ENCODE measurements at regions not wholly inside any gene's neighbourhood (a gene's known extent, or its start where the extent isn't known, plus 50 kb on each side); places are given as distances from the start of the nearest gene placed in this dataset.

DNA sequence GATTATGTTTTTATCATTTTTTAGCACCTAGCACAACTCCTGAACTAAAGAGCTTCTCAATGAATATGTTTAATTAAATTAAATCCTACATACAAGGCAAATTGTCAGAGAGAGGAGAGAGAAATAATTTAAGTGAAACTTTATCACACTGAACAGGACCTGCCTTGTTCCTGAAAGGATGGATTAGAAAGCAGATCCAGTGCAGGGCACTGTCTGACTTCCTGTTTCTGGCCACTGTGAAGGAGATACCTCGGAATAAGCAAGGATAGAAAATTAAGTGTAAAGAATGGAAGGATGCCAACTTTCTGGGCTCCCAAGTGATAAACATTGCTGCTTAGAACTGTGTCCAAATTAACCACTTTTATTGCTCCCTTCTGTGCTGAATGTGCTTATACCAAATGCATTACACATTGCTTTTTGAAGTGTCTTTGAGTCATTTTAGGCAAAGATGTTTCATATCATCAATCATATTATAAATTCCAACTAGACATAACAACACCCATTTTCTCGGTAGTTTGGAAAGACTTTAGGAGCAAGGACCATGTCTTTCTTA lies 89.1 kb upstream of the SPDL1 start:
- no peaks in the 10 kb centered on the region for H3K4me1 ChIP-seq (ENCODE audit: control insufficient read depth in 1 of 2, extremely low read depth in 1 of 2, insufficient read depth in 2 of 2, low read length in 2 of 2)
- Mint-ChIP-seq H3K27me3 (peaks cover 3 to 4% of the 10 kb centered on the region in 2 donors), H3K4me3 (no peak overlapping the region), H3K4me1 (no peaks in the 10 kb centered on the region), H3K9me3 (no peaks in the 10 kb centered on the region), H3K36me3 (no peaks in the 10 kb centered on the region), H3K27ac (no peak overlapping the region)
- DNase-seq (no peak), ATAC-seq (replicated peaks in 1 of 4) (no peak)
- no peak overlapping the region for H3K4me3 ChIP-seq (ENCODE audit: control insufficient read depth in 1 of 2, extremely low read depth in 1 of 2, low read length in 1 of 2)
- POLR2A ChIA-PET: no interaction called here
- CTCF ChIA-PET: no interaction called here
- H3K27ac ChIP-seq (ENCODE audit: low read length): no peak overlapping the region
- WGBS (ENCODE audit: insufficient coverage): 0% methylated on average over 1 of the region's 2 CpGs
- no peaks in the 10 kb centered on the region for H3K9me3 ChIP-seq
- no peaks in the 10 kb centered on the region for H3K36me3 ChIP-seq (ENCODE audit: control insufficient read depth in 2 of 2, extremely low read depth in 1 of 2, insufficient read depth in 1 of 2, low read length in 1 of 2)
- H3K27me3 ChIP-seq (replicated peaks in 1 of 2; ENCODE audit: control insufficient read depth in 2 of 2, extremely low read depth in 1 of 2, insufficient read depth in 2 of 2, low read length in 1 of 2): no peaks in the 10 kb centered on the region

DNA sequence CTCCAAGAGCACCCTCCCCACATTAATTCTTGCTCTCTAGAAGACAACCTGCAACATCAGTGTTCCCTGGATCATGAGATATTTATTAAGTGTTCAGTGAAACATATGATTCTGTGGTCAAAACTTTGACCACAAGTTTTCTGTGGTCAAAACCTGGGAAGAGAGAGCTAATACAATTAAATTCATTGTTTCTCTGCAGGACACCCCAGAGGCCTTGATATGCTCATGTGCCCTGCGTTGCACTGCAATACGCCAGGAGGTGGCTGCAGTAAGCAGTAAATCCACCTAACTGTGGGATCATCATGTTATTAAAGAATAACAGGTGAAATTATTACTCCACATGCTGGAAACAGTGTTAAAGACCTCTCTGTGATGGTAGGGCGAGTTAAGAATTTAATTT lies 109.3 kb upstream of the SPDL1 start:
- Histone ChIP-seq H3K27me3 (replicated peaks in 1 of 2; ENCODE audit: control insufficient read depth in 2 of 2, extremely low read depth in 1 of 2, insufficient read depth in 2 of 2, low read length in 1 of 2) (peaks cover 0 to 2% of the 10 kb centered on the region in 2 experiments), H3K27ac (ENCODE audit: low read length) (no peak overlapping the region), H3K4me3 (ENCODE audit: control insufficient read depth in 1 of 2, extremely low read depth in 1 of 2, low read length in 1 of 2) (no peak overlapping the region), H3K4me1 (ENCODE audit: control insufficient read depth in 1 of 2, extremely low read depth in 1 of 2, insufficient read depth in 2 of 2, low read length in 2 of 2) (no peaks in the 10 kb centered on the region), H3K36me3 (ENCODE audit: control insufficient read depth in 2 of 2, extremely low read depth in 1 of 2, insufficient read depth in 1 of 2, low read length in 1 of 2) (no peaks in the 10 kb centered on the region), H3K9me3 (no peaks in the 10 kb centered on the region)
- WGBS (ENCODE audit: insufficient coverage): no CpG with 5 or more reads among the region's 3 CpGs
- POLR2A ChIA-PET: no interaction called here
- H3K27me3 Mint-ChIP-seq: peaks cover 4 to 25% of the 10 kb centered on the region in 2 donors
- H3K9me3 Mint-ChIP-seq: no peaks in the 10 kb centered on the region
- DNase-seq (no peak), ATAC-seq (replicated peaks in 1 of 4) (no peak)
- no peaks in the 10 kb centered on the region for H3K36me3 Mint-ChIP-seq
- CTCF ChIA-PET: no interaction called here
- no peak overlapping the region for H3K27ac Mint-ChIP-seq
- no peak overlapping the region for H3K4me3 Mint-ChIP-seq
- no peaks in the 10 kb centered on the region for H3K4me1 Mint-ChIP-seq

DNA sequence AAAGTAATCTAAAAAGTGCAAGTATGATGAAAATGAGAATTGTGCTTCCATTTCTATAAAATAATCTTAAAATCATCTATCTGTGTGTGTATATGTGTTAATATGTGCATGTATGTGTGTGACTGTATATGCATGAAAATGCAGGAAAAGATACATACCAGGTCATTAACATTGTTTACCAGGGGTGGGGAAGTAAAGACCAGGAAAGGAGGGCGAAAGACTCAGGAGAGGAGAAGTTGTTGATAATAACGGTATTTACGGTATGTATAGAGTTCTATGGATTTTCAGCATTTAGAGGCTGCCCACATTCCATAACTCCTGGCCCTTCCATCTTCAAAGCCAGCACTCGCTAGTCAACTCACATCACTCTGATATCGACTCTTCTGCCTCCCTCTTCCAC lies 111.0 kb upstream of the SPDL1 start:
- Histone ChIP-seq H3K27me3 (replicated peaks in 1 of 2; ENCODE audit: control insufficient read depth in 2 of 2, extremely low read depth in 1 of 2, insufficient read depth in 2 of 2, low read length in 1 of 2) (peaks cover 0 to 2% of the 10 kb centered on the region in 2 experiments), H3K36me3 (ENCODE audit: control insufficient read depth in 2 of 2, extremely low read depth in 1 of 2, insufficient read depth in 1 of 2, low read length in 1 of 2) (no peaks in the 10 kb centered on the region), H3K4me1 (ENCODE audit: control insufficient read depth in 1 of 2, extremely low read depth in 1 of 2, insufficient read depth in 2 of 2, low read length in 2 of 2) (no peaks in the 10 kb centered on the region), H3K27ac (ENCODE audit: low read length) (no peak overlapping the region), H3K4me3 (ENCODE audit: control insufficient read depth in 1 of 2, extremely low read depth in 1 of 2, low read length in 1 of 2) (no peak overlapping the region), H3K9me3 (no peaks in the 10 kb centered on the region)
- Mint-ChIP-seq H3K4me3 (no peak overlapping the region), H3K36me3 (no peaks in the 10 kb centered on the region), H3K9me3 (no peaks in the 10 kb centered on the region), H3K4me1 (no peaks in the 10 kb centered on the region), H3K27ac (no peak overlapping the region), H3K27me3 (peaks cover 4 to 30% of the 10 kb centered on the region in 2 donors)
- POLR2A ChIA-PET: no interaction called here
- CTCF ChIA-PET: no interaction called here
- ATAC-seq (replicated peaks in 1 of 4) (no peak), DNase-seq (no peak)
- no CpG with 5 or more reads among the region's 5 CpGs for WGBS (ENCODE audit: insufficient coverage)

DNA sequence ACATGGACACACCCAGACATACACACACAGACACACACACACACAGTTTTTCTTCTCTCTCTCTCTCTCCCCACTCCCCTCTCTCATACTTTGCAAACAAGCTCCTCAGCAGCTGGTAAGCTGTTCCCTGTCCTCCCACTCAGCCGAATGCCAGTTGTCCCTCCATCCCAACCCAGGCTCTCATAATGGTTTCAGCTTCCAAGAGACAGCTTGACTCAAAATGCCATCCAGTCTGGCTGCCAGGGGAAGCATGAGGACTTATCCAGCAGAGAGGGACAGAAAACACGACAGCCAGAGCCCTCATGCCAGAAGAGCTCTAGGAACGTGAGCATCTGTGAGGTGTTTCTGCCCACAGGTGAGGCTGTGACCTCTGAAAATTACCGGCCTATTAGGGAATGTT lies 112.6 kb upstream of the SPDL1 start:
- ChIA-PET POLR2A (no interaction called here), CTCF (interaction anchor here in 1 of 2 donors (0.5 kb wide), 1 partner anchor 362 kb away, joined by 3 read pairs; no protein-coding TSS in a partner anchor)
- H3K27me3 Mint-ChIP-seq: peaks cover 4 to 30% of the 10 kb centered on the region in 2 donors
- H3K4me3 Mint-ChIP-seq: no peak overlapping the region
- no peaks in the 10 kb centered on the region for H3K4me1 Mint-ChIP-seq
- ATAC-seq (replicated peaks in 1 of 4) (no peak), DNase-seq (no peak)
- H3K4me1 ChIP-seq (ENCODE audit: control insufficient read depth in 1 of 2, extremely low read depth in 1 of 2, insufficient read depth in 2 of 2, low read length in 2 of 2): no peaks in the 10 kb centered on the region
- H3K9me3 Mint-ChIP-seq: no peaks in the 10 kb centered on the region
- H3K9me3 ChIP-seq: no peaks in the 10 kb centered on the region
- H3K27ac Mint-ChIP-seq: no peak overlapping the region
- WGBS (ENCODE audit: insufficient coverage): 69% methylated on average over 3 of the region's 4 CpGs
- no peak overlapping the region for H3K4me3 ChIP-seq (ENCODE audit: control insufficient read depth in 1 of 2, extremely low read depth in 1 of 2, low read length in 1 of 2)
- no peaks in the 10 kb centered on the region for H3K36me3 Mint-ChIP-seq
- H3K27ac ChIP-seq (ENCODE audit: low read length): no peak overlapping the region
- peaks cover 0 to 2% of the 10 kb centered on the region in 2 experiments for H3K27me3 ChIP-seq (replicated peaks in 1 of 2; ENCODE audit: control insufficient read depth in 2 of 2, extremely low read depth in 1 of 2, insufficient read depth in 2 of 2, low read length in 1 of 2)
- no peaks in the 10 kb centered on the region for H3K36me3 ChIP-seq (ENCODE audit: control insufficient read depth in 2 of 2, extremely low read depth in 1 of 2, insufficient read depth in 1 of 2, low read length in 1 of 2)

DNA sequence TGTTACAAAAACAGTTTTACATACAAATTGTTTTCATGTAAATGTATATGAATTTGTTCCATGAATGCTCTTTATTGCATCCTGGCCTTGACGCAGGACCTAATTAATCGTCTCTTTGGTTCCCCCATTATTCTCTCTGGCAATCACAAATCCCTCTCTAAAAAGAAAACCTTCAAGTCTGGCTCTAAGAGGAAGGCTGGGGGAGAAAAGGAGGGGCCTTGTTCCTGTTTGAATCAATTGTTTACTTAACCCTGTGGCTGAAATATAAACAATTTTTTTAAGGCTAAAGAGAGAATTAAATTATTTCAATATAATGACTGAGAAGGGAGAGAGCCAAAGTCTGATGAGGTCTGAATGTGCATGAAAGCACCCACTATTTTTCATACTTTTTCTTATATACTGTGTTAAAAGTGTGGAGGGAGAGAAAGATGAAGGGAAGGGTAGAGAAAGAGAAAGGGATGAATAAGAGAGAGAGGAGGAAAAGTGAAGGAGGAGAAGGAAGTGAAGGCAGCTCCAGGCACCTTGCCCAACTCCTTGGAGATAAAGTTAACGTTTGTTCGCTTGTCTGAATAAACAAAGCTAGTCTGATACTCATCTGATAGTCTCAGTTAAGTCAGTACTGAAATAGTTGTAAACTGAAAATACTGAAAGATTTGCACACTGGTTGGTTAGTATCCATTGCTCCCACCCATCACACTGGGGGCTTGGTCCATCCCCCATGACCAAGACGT lies 116.4 kb upstream of the SPDL1 start:
- Histone ChIP-seq H3K9me3 (no peaks in the 10 kb centered on the region), H3K27ac (ENCODE audit: low read length) (no peak overlapping the region), H3K4me3 (ENCODE audit: control insufficient read depth in 1 of 2, extremely low read depth in 1 of 2, low read length in 1 of 2) (no peak overlapping the region), H3K27me3 (replicated peaks in 1 of 2; ENCODE audit: control insufficient read depth in 2 of 2, extremely low read depth in 1 of 2, insufficient read depth in 2 of 2, low read length in 1 of 2) (peaks cover 0 to 2% of the 10 kb centered on the region in 2 experiments), H3K4me1 (ENCODE audit: control insufficient read depth in 1 of 2, extremely low read depth in 1 of 2, insufficient read depth in 2 of 2, low read length in 2 of 2) (no peaks in the 10 kb centered on the region), H3K36me3 (ENCODE audit: control insufficient read depth in 2 of 2, extremely low read depth in 1 of 2, insufficient read depth in 1 of 2, low read length in 1 of 2) (no peaks in the 10 kb centered on the region)
- ChIA-PET POLR2A (no interaction called here), CTCF (no interaction called here)
- H3K36me3 Mint-ChIP-seq: no peaks in the 10 kb centered on the region
- H3K4me3 Mint-ChIP-seq: no peak overlapping the region
- no CpG with 5 or more reads among the region's 5 CpGs for WGBS (ENCODE audit: insufficient coverage)
- ATAC-seq (replicated peaks in 1 of 4): no peak
- DNase-seq: no peak
- H3K4me1 Mint-ChIP-seq: no peaks in the 10 kb centered on the region
- no peak overlapping the region for H3K27ac Mint-ChIP-seq
- peaks cover 1 to 22% of the 10 kb centered on the region in 2 donors for H3K27me3 Mint-ChIP-seq
- H3K9me3 Mint-ChIP-seq: no peaks in the 10 kb centered on the region

DNA sequence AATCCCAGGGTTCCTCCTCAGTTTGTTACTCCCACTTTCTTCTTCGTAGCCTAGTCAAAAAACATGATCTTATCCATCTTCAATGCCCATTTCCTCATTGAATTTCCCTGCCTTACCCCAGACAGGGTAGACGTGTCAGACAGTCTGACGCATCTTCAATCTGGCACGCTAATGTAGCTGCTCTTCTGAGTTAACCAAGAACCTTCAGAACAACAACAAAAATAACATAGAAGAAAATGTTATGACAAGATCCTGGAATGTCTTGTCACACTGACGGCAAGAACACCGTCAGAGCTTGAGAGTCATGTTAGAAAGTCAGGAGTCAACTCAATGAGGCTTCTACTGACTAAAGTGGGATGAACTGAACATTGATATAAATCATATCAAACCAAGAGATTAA lies 122.7 kb upstream of the SPDL1 start:
- Histone ChIP-seq H3K27ac (ENCODE audit: low read length) (no peak overlapping the region), H3K36me3 (ENCODE audit: control insufficient read depth in 2 of 2, extremely low read depth in 1 of 2, insufficient read depth in 1 of 2, low read length in 1 of 2) (no peaks in the 10 kb centered on the region), H3K4me3 (ENCODE audit: control insufficient read depth in 1 of 2, extremely low read depth in 1 of 2, low read length in 1 of 2) (no peak overlapping the region), H3K9me3 (no peaks in the 10 kb centered on the region), H3K27me3 (replicated peaks in 1 of 2; ENCODE audit: control insufficient read depth in 2 of 2, extremely low read depth in 1 of 2, insufficient read depth in 2 of 2, low read length in 1 of 2) (no peaks in the 10 kb centered on the region), H3K4me1 (ENCODE audit: control insufficient read depth in 1 of 2, extremely low read depth in 1 of 2, insufficient read depth in 2 of 2, low read length in 2 of 2) (no peaks in the 10 kb centered on the region)
- ATAC-seq (replicated peaks in 1 of 4): no peak
- Mint-ChIP-seq H3K4me1 (no peaks in the 10 kb centered on the region), H3K36me3 (no peaks in the 10 kb centered on the region), H3K9me3 (no peaks in the 10 kb centered on the region), H3K4me3 (no peak overlapping the region), H3K27me3 (peaks cover 15 to 33% of the 10 kb centered on the region in 2 donors), H3K27ac (no peak overlapping the region)
- ChIA-PET CTCF (no interaction called here), POLR2A (no interaction called here)
- no peak for DNase-seq
- 43% methylated on average over 1 of the region's 6 CpGs for WGBS (ENCODE audit: insufficient coverage)

Data from T-cell (primary cell).